WTC11 (cell line): ENCODE measurements at regions not wholly inside any gene's neighbourhood (a gene's known extent, or its start where the extent isn't known, plus 50 kb on each side); places are given as distances from the start of the nearest gene placed in this dataset.

Experiments
- ATAC-seq: fragments of 200-7000 bp; cut with Tn5 transposase; 2 replicates; pipeline ENCODE4 v1.10.0; 2021; ENCODE audit warnings: mild to moderate bottlenecking, moderate library complexity
- CTCF ChIA-PET: fragments of 300-600 bp; sonication (Branson Sonifier 250); formaldehyde crosslinking; loops from one replicate; lab custom pipeline; 2021; ENCODE audit warnings: antibody characterized with exemption; lab: Charles Lee
- POLR2A ChIA-PET: fragments of 350-600 bp; sonication (Branson Sonifier 250); formaldehyde crosslinking; loops from one replicate; lab custom pipeline; 2021; ENCODE audit warnings: antibody characterized with exemption; lab: Charles Lee
- DNase-seq: peaks from one replicate; pipeline ENCODE4 v3.0.0; 2021; ENCODE audit warnings: low spot score
- H3K27ac Mint-ChIP-seq: 2 replicates; pipeline ENCODE4 v1.8.0; 2021; ENCODE audit warnings: mixed read lengths
- H3K27me3 Mint-ChIP-seq: 2 replicates; pipeline ENCODE4 v1.8.0; 2021; ENCODE audit warnings: low read depth, mild to moderate bottlenecking, moderate library complexity, mixed read lengths
- H3K36me3 Mint-ChIP-seq: 2 replicates; pipeline ENCODE4 v1.8.0; 2021; ENCODE audit warnings: mixed read lengths
- H3K4me1 Mint-ChIP-seq: 2 replicates; pipeline ENCODE4 v1.8.0; 2022; ENCODE audit warnings: mixed read lengths
- H3K4me3 Mint-ChIP-seq: 2 replicates; pipeline ENCODE4 v1.8.0; 2021; ENCODE audit warnings: mild to moderate bottlenecking, moderate library complexity, mixed read lengths
- H3K9me3 Mint-ChIP-seq: 2 replicates; pipeline ENCODE4 v1.8.0; 2021; ENCODE audit warnings: mixed read lengths
- CREB1 ChIP-seq: sonication (generic); formaldehyde crosslinking; IDR thresholded peaks from 2 replicates; pipeline ENCODE4 v1.8.0; 2023; ENCODE audit warnings: mild to moderate bottlenecking, missing genetic modification reagents
- ETV6 ChIP-seq: sonication (generic); formaldehyde crosslinking; IDR thresholded peaks from 2 replicates; pipeline ENCODE4 v1.8.1; 2022; ENCODE audit warnings: mild to moderate bottlenecking, missing genetic modification reagents
- FOXP1 ChIP-seq: sonication (generic); formaldehyde crosslinking; IDR thresholded peaks from 2 replicates; pipeline ENCODE4 v1.8.0; 2022; ENCODE audit warnings: missing genetic modification reagents, mild to moderate bottlenecking, moderate library complexity, borderline replicate concordance
- GABPB1 ChIP-seq: sonication (generic); formaldehyde crosslinking; IDR thresholded peaks from 2 replicates; pipeline ENCODE4 v1.8.1; 2023; ENCODE audit warnings: mild to moderate bottlenecking, missing genetic modification reagents
- HMGA2 ChIP-seq: fragments of 250-450 bp; sonication (Bioruptor Pico); IDR thresholded peaks from 2 replicates; pipeline ENCODE4 v1.4.0; 2021; ENCODE audit warnings: mild to moderate bottlenecking, moderate library complexity
- IRF2 ChIP-seq: sonication (generic); formaldehyde crosslinking; IDR thresholded peaks from 2 replicates; pipeline ENCODE4 v1.8.0; 2022; ENCODE audit warnings: low read depth, missing genetic modification reagents, borderline replicate concordance
- JAZF1 ChIP-seq: fragments of 250-450 bp; sonication (Bioruptor Pico); IDR thresholded peaks from 2 replicates; pipeline ENCODE4 v1.9.0; 2021; ENCODE audit warnings: moderate library complexity, mild to moderate bottlenecking, inconsistent platforms
- JUN ChIP-seq: sonication (generic); formaldehyde crosslinking; IDR thresholded peaks from 2 replicates; pipeline ENCODE4 v1.8.0; 2023; ENCODE audit warnings: mild to moderate bottlenecking, missing genetic modification reagents
- KAT7 ChIP-seq: sonication (generic); formaldehyde crosslinking; IDR thresholded peaks from 2 replicates; pipeline ENCODE4 v1.8.1; 2023; ENCODE audit warnings: missing genetic modification reagents, mild to moderate bottlenecking, borderline replicate concordance
- SMAD3 ChIP-seq: sonication (generic); formaldehyde crosslinking; IDR thresholded peaks from 2 replicates; pipeline ENCODE4 v1.8.0; 2022; ENCODE audit warnings: missing genetic modification reagents, mild to moderate bottlenecking, borderline replicate concordance
- ZBTB21 ChIP-seq: sonication (generic); formaldehyde crosslinking; IDR thresholded peaks from 2 replicates; pipeline ENCODE4 v1.8.1; 2023; ENCODE audit warnings: mild to moderate bottlenecking, missing genetic modification reagents, borderline replicate concordance
- ZNF219 ChIP-seq: sonication (generic); formaldehyde crosslinking; IDR thresholded peaks from 2 replicates; pipeline ENCODE4 v1.8.0; 2023; ENCODE audit warnings: missing genetic modification reagents, mild to moderate bottlenecking, borderline replicate concordance
- ZNF263 ChIP-seq: sonication (generic); formaldehyde crosslinking; IDR thresholded peaks from 2 replicates; pipeline ENCODE4 v1.8.1; 2022; ENCODE audit warnings: low read depth, mild to moderate bottlenecking, moderate library complexity, missing genetic modification reagents
- ZNF423 ChIP-seq: fragments of 250-450 bp; sonication (Bioruptor Pico); IDR thresholded peaks from 2 replicates; pipeline ENCODE4 v2.1.2; 2022; ENCODE audit warnings: mild to moderate bottlenecking, moderate library complexity
- TF ChIP-seq, protein P1 (sequence below): sonication (generic); formaldehyde crosslinking; conservative IDR thresholded peaks from 2 replicates; pipeline ENCODE4 v1.8.1; 2022; ENCODE audit warnings: mild to moderate bottlenecking, missing genetic modification reagents
- TF ChIP-seq, protein P2 (sequence below): sonication (generic); formaldehyde crosslinking; IDR thresholded peaks from 2 replicates; pipeline ENCODE4 v1.8.1; 2022; ENCODE audit warnings: missing genetic modification reagents, borderline replicate concordance
- TF ChIP-seq, protein P3 (sequence below): sonication (generic); formaldehyde crosslinking; IDR thresholded peaks from 2 replicates; pipeline ENCODE4 v1.8.1; 2023; ENCODE audit warnings: mild to moderate bottlenecking, missing genetic modification reagents, borderline replicate concordance
- TF ChIP-seq, protein P4 (sequence below): sonication (generic); formaldehyde crosslinking; IDR thresholded peaks from 2 replicates; pipeline ENCODE4 v1.8.0; 2023; ENCODE audit warnings: missing genetic modification reagents, mild to moderate bottlenecking, borderline replicate concordance
- TF ChIP-seq, protein P5 (sequence below): sonication (generic); formaldehyde crosslinking; IDR thresholded peaks from 2 replicates; pipeline ENCODE4 v1.8.0; 2022; ENCODE audit warnings: mild to moderate bottlenecking, missing genetic modification reagents

DNA sequence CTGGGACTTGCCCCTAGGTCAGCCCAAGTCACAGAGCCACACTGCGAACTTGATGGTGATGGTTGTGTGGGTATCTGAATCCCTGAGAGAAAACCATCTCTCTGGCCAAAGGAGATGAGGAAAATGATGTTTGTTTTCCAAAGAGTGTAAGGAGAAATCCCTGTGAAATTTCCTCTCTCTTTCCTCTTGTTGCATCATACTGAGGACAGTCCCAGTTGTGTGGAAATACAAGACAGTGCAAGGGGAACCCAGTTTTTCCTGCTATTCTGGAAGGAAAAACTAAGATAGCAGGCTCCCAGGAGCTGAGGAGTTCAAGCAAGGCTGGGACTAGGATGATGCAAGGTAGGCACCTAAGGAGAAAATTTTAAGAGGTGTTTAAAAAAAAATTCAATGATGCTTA, 86.8 kb upstream of the TOM1L1 start:
- peak; percentile 60; the same call in 1 of the 2 replicates for TF ChIP-seq GABPB1 (CRISPR knock-in tag)
- no peak for TF ChIP-seq JUN
- TF ChIP-seq, all 79 proteins: peak for 1
- no peak for ATAC-seq

DNA sequence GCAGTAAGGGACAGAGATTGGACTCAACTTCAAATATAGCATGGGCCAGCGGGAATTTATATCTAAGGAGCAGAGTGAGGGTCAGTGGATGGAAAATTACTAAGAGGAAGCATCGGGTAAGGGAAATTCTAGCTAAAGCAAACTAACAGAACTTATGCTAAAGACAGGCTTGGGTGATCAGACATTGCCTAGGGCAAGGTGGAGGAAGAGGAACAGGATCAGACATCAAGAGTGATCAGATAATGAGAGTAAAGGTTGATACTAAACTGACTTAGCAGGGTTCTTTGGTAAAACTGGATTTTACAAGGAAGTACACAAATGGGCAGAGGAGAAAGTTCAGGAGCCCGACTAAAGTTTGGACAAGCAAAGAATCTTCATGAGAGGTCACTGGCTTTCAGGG, 86.3 kb upstream of the TOM1L1 start:
- Mint-ChIP-seq H3K36me3 (peaks cover 10% of the 10 kb centered on the region), H3K4me3 (no peak overlapping the region), H3K4me1 (peaks cover 14% of the 10 kb centered on the region), H3K9me3 (peaks cover 59% of the 10 kb centered on the region), H3K27me3 (no peaks in the 10 kb centered on the region), H3K27ac (no peak overlapping the region; the same call in 1 of the 2 replicates)
- TF ChIP-seq JAZF1, result no peak
- TF ChIP-seq, protein P1, sequence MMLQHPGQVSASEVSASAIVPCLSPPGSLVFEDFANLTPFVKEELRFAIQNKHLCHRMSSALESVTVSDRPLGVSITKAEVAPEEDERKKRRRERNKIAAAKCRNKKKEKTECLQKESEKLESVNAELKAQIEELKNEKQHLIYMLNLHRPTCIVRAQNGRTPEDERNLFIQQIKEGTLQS, result no peak
- TF ChIP-seq ZNF219, result no peak
- no peak for TF ChIP-seq ZBTB21 (CRISPR knock-in tag)
- no peak for TF ChIP-seq CREB1
- TF ChIP-seq HMGA2 (CRISPR knock-in tag), result no peak
- TF ChIP-seq, protein P2, sequence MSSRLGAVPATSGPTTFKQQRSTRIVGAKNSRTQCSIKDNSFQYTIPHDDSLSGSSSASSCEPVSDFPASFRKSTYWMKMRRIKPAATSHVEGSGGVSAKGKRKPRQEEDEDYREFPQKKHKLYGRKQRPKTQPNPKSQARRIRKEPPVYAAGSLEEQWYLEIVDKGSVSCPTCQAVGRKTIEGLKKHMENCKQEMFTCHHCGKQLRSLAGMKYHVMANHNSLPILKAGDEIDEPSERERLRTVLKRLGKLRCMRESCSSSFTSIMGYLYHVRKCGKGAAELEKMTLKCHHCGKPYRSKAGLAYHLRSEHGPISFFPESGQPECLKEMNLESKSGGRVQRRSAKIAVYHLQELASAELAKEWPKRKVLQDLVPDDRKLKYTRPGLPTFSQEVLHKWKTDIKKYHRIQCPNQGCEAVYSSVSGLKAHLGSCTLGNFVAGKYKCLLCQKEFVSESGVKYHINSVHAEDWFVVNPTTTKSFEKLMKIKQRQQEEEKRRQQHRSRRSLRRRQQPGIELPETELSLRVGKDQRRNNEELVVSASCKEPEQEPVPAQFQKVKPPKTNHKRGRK (CRISPR knock-in tag), result no peak
- TF ChIP-seq KAT7, result no peak
- TF ChIP-seq ZNF263 (CRISPR knock-in tag), result no peak
- no peak for TF ChIP-seq IRF2 (CRISPR knock-in tag)
- TF ChIP-seq, protein P3, sequence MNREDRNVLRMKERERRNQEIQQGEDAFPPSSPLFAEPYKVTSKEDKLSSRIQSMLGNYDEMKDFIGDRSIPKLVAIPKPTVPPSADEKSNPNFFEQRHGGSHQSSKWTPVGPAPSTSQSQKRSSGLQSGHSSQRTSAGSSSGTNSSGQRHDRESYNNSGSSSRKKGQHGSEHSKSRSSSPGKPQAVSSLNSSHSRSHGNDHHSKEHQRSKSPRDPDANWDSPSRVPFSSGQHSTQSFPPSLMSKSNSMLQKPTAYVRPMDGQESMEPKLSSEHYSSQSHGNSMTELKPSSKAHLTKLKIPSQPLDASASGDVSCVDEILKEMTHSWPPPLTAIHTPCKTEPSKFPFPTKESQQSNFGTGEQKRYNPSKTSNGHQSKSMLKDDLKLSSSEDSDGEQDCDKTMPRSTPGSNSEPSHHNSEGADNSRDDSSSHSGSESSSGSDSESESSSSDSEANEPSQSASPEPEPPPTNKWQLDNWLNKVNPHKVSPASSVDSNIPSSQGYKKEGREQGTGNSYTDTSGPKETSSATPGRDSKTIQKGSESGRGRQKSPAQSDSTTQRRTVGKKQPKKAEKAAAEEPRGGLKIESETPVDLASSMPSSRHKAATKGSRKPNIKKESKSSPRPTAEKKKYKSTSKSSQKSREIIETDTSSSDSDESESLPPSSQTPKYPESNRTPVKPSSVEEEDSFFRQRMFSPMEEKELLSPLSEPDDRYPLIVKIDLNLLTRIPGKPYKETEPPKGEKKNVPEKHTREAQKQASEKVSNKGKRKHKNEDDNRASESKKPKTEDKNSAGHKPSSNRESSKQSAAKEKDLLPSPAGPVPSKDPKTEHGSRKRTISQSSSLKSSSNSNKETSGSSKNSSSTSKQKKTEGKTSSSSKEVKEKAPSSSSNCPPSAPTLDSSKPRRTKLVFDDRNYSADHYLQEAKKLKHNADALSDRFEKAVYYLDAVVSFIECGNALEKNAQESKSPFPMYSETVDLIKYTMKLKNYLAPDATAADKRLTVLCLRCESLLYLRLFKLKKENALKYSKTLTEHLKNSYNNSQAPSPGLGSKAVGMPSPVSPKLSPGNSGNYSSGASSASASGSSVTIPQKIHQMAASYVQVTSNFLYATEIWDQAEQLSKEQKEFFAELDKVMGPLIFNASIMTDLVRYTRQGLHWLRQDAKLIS (CRISPR knock-in tag), result no peak
- no peak for TF ChIP-seq SMAD3 (CRISPR knock-in tag)
- TF ChIP-seq, protein P4, sequence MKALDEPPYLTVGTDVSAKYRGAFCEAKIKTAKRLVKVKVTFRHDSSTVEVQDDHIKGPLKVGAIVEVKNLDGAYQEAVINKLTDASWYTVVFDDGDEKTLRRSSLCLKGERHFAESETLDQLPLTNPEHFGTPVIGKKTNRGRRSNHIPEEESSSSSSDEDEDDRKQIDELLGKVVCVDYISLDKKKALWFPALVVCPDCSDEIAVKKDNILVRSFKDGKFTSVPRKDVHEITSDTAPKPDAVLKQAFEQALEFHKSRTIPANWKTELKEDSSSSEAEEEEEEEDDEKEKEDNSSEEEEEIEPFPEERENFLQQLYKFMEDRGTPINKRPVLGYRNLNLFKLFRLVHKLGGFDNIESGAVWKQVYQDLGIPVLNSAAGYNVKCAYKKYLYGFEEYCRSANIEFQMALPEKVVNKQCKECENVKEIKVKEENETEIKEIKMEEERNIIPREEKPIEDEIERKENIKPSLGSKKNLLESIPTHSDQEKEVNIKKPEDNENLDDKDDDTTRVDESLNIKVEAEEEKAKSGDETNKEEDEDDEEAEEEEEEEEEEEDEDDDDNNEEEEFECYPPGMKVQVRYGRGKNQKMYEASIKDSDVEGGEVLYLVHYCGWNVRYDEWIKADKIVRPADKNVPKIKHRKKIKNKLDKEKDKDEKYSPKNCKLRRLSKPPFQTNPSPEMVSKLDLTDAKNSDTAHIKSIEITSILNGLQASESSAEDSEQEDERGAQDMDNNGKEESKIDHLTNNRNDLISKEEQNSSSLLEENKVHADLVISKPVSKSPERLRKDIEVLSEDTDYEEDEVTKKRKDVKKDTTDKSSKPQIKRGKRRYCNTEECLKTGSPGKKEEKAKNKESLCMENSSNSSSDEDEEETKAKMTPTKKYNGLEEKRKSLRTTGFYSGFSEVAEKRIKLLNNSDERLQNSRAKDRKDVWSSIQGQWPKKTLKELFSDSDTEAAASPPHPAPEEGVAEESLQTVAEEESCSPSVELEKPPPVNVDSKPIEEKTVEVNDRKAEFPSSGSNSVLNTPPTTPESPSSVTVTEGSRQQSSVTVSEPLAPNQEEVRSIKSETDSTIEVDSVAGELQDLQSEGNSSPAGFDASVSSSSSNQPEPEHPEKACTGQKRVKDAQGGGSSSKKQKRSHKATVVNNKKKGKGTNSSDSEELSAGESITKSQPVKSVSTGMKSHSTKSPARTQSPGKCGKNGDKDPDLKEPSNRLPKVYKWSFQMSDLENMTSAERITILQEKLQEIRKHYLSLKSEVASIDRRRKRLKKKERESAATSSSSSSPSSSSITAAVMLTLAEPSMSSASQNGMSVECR (CRISPR knock-in tag), result no peak
- TF ChIP-seq ZNF423 (CRISPR knock-in tag), result no peak
- TF ChIP-seq ETV6, result no peak
- TF ChIP-seq, protein P5, sequence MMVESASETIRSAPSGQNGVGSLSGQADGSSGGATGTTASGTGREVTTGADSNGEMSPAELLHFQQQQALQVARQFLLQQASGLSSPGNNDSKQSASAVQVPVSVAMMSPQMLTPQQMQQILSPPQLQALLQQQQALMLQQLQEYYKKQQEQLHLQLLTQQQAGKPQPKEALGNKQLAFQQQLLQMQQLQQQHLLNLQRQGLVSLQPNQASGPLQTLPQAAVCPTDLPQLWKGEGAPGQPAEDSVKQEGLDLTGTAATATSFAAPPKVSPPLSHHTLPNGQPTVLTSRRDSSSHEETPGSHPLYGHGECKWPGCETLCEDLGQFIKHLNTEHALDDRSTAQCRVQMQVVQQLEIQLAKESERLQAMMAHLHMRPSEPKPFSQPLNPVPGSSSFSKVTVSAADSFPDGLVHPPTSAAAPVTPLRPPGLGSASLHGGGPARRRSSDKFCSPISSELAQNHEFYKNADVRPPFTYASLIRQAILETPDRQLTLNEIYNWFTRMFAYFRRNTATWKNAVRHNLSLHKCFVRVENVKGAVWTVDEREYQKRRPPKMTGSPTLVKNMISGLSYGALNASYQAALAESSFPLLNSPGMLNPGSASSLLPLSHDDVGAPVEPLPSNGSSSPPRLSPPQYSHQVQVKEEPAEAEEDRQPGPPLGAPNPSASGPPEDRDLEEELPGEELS (CRISPR knock-in tag), result no peak
- TF ChIP-seq FOXP1 (CRISPR knock-in tag), result no peak
- ATAC-seq, result no peak
- ChIA-PET POLR2A (no interaction called here), CTCF (no interaction called here)
- DNase-seq, result no peak

More for the DNA sequence above, 86.8 kb upstream of the TOM1L1 start:
- DNase-seq, result no peak
- CTCF ChIA-PET, result no interaction called here
- POLR2A ChIA-PET, result no interaction called here
- no peaks in the 10 kb centered on the region for H3K27me3 Mint-ChIP-seq
- peaks cover 14% of the 10 kb centered on the region for H3K4me1 Mint-ChIP-seq
- peaks cover 8% of the 10 kb centered on the region for H3K36me3 Mint-ChIP-seq
- no peak overlapping the region for H3K27ac Mint-ChIP-seq
- no peak overlapping the region for H3K4me3 Mint-ChIP-seq
- peaks cover 58% of the 10 kb centered on the region for H3K9me3 Mint-ChIP-seq
